G401.6 (cell line): ENCODE measurements at regions not wholly inside any gene's neighbourhood (a gene's known extent, or its start where the extent isn't known, plus 50 kb on each side); places are given as distances from the start of the nearest gene placed in this dataset.

Source experiments
- FAIRE-seq: peaks from 2 replicates; lab custom pipeline; 2012; peaks lifted over from hg19 to GRCh38; lab: Jason Lieb, UNC

- FAIRE-seq = no peak
Observed at GRCh38 chr18:42137693-42138375, 182.8 kb downstream of the PIK3C3 start.

GRCh38 chr18:42141439-42141838 is 186.4 kb downstream of the PIK3C3 start:
- no peak for FAIRE-seq

GRCh38 chr18:42155024-42155423 is 200.0 kb downstream of the PIK3C3 start:
- FAIRE-seq = no peak

- no peak for FAIRE-seq
Observed at GRCh38 chr18:42156281-42156680, 201.2 kb downstream of the PIK3C3 start.

- FAIRE-seq = no peak
Observed at GRCh38 chr18:42157420-42157819, 202.4 kb downstream of the PIK3C3 start.

GRCh38 chr18:42157878-42158277 is 202.8 kb downstream of the PIK3C3 start:
- no peak for FAIRE-seq

GRCh38 chr18:42159146-42159545 is 204.1 kb downstream of the PIK3C3 start:
- FAIRE-seq = no peak

GRCh38 chr18:42163321-42163720 is 208.3 kb downstream of the PIK3C3 start:
- FAIRE-seq = no peak

GRCh38 chr18:42164556-42164955 is 209.5 kb downstream of the PIK3C3 start:
- no peak for FAIRE-seq

- no peak for FAIRE-seq
Observed at GRCh38 chr18:42165922-42166513, 211.0 kb downstream of the PIK3C3 start.

- no peak for FAIRE-seq
Observed at GRCh38 chr18:42168487-42168886, 213.5 kb downstream of the PIK3C3 start.

- no peak for FAIRE-seq
Observed at GRCh38 chr18:42168907-42169306, 213.9 kb downstream of the PIK3C3 start.

GRCh38 chr18:42174909-42175308 is 219.9 kb downstream of the PIK3C3 start:
- no peak for FAIRE-seq

- FAIRE-seq = no peak
Observed at GRCh38 chr18:42176599-42176998, 221.6 kb downstream of the PIK3C3 start.

- FAIRE-seq = no peak
Observed at GRCh38 chr18:42177390-42177789, 222.4 kb downstream of the PIK3C3 start.

GRCh38 chr18:42178376-42179080 is 223.5 kb downstream of the PIK3C3 start:
- FAIRE-seq = no peak

- no peak for FAIRE-seq
Observed at GRCh38 chr18:42179542-42180121, 224.6 kb downstream of the PIK3C3 start.

GRCh38 chr18:42181474-42181873 is 226.4 kb downstream of the PIK3C3 start:
- no peak for FAIRE-seq

- no peak for FAIRE-seq
Observed at GRCh38 chr18:42182728-42183700, 228.0 kb downstream of the PIK3C3 start.

- FAIRE-seq = no peak
Observed at GRCh38 chr18:42183746-42184145, 228.7 kb downstream of the PIK3C3 start.

GRCh38 chr18:42184685-42185477 is 229.8 kb downstream of the PIK3C3 start:
- FAIRE-seq = no peak
